ENCODE measurements at regions not wholly inside any gene's neighbourhood (a gene's known extent, or its start where the extent isn't known, plus 50 kb on each side); places are given as distances from the start of the nearest gene placed in this dataset.
"Not testable (repeated sequence)": the region's sequence is repeated elsewhere in the genome, so short reads cannot be mapped to it uniquely, and the experiment has no call there.

DNA sequence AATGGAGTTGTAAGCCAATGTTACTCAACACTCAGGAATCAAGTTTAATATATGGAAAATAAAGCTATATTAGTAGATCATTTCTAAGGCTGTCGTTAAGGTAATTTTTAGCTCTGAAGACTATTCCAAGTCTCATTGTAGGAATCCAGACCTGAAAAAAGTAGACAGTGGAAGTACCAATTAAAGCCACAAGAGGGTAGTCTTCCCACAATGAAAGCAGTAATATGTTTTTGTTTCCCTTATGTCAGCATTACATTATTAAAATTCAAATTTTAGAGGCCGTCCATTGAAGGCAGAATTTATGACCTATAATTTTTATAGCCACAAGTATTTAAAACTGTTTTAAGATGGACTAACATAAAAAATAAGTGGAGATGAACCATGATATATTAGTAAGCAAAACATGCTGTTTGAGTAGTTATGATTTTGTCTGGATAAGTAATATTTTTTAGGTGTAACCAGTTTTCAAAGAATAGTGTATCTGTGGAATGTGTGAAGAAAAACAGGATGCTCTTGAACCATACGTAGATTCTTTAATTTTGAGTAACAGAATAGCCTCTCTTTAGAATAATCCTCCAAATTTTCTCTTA, 372.6 kb upstream of the TECRL start:
- Histone ChIP-seq H3K36me3 (replicated peaks; ENCODE audit: control insufficient read depth, insufficient read depth, low read length) (no peaks in the 10 kb centered on the region), H3K27me3 (ENCODE audit: control insufficient read depth, insufficient read depth, low read length) (no peaks in the 10 kb centered on the region), H3K4me3 (ENCODE audit: insufficient read depth, low read depth, low read length) (no peak overlapping the region)
- DNase-seq, result peak; percentile 1

DNA sequence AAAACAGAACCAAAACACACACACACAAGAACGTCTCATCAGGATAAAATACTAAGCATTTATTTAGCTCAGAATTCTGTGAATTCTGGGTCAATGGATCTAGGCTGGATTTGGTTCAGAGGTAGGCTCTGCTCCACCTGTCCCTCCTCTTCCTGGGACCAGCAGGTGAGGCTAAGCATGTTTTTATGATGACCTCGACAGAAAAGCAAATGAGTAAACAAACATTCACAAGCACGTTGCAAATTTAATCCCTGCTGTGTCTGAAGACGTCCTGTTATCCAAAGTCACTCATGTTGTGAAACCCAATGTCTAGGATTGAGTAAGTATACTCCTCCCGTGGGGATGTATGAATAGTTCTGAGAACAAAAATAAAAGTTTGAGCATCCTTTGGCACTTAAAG, 371.4 kb upstream of the TECRL start:
- no peaks in the 10 kb centered on the region for H3K27me3 ChIP-seq (ENCODE audit: control insufficient read depth, insufficient read depth, low read length)
- H3K4me3 ChIP-seq (ENCODE audit: insufficient read depth, low read depth, low read length), result no peak overlapping the region
- no peaks in the 10 kb centered on the region for H3K36me3 ChIP-seq (replicated peaks; ENCODE audit: control insufficient read depth, insufficient read depth, low read length)
- no peak for DNase-seq

DNA sequence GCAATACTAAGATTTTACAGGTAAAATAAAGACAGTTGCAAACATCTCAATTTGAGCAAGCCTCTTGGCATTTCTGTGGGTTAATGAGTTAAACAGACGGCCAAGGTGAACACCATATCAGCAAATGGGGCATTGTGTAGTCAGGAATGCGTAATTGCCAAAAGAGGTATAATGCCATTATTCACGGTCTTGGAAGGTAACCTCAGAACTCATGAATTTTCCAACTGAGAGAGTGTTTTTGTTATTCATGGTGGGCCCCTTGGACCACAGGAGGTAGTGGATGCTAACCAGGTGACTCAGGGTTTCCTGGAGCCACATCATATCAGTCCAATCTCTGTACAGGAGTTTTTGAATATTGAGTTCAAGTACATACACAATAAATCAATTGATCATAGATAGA, 368.0 kb upstream of the TECRL start:
- no peak for DNase-seq
- no peak overlapping the region for H3K4me3 ChIP-seq (ENCODE audit: insufficient read depth, low read depth, low read length)
- no peaks in the 10 kb centered on the region for H3K27me3 ChIP-seq (ENCODE audit: control insufficient read depth, insufficient read depth, low read length)
- no peaks in the 10 kb centered on the region for H3K36me3 ChIP-seq (replicated peaks; ENCODE audit: control insufficient read depth, insufficient read depth, low read length)

DNA sequence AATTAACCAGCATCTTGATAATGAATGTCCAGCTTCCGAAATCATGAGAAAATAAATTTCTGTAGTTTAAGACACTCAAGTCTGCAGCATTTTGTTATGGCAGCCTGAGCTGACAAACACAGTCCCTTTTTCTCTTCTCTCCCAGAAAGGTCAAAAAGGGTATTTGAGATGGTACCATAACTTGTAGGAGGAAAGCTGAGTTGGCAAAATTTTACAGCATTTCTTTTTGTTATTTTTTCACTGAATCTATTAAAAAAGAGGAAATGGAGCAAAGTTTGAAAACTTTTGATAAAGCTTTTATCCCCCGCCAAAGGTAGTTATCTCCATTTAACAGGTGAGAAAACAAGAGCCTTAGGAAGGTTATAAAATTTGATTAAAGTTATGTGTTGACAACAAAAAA, 367.6 kb upstream of the TECRL start:
- no peaks in the 10 kb centered on the region for H3K27me3 ChIP-seq (ENCODE audit: control insufficient read depth, insufficient read depth, low read length)
- no peak for DNase-seq
- no peaks in the 10 kb centered on the region for H3K36me3 ChIP-seq (replicated peaks; ENCODE audit: control insufficient read depth, insufficient read depth, low read length)
- H3K4me3 ChIP-seq (ENCODE audit: insufficient read depth, low read depth, low read length), result no peak overlapping the region

DNA sequence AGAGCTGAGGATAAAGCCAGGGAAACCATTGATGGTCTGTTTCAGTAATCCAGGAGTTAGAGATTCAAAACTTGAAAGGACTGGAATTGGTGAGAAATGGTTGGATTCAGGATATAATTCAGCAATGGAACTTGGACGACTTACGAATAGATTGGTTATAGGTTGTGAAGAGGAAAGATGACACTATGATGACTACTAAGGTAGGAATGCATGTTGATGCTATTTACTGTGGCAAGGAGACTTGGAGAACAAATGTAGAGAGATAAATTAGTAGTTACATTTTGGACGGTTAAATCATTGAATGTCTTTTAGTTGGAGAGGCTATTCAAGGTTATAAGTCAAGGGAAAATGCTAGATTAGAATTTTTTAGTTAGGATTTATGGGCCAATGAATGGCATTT, 365.4 kb upstream of the TECRL start:
- DNase-seq, result no peak
- H3K4me3 ChIP-seq (ENCODE audit: insufficient read depth, low read depth, low read length), result no peak overlapping the region
- H3K27me3 ChIP-seq (ENCODE audit: control insufficient read depth, insufficient read depth, low read length), result no peaks in the 10 kb centered on the region
- no peaks in the 10 kb centered on the region for H3K36me3 ChIP-seq (replicated peaks; ENCODE audit: control insufficient read depth, insufficient read depth, low read length)

DNA sequence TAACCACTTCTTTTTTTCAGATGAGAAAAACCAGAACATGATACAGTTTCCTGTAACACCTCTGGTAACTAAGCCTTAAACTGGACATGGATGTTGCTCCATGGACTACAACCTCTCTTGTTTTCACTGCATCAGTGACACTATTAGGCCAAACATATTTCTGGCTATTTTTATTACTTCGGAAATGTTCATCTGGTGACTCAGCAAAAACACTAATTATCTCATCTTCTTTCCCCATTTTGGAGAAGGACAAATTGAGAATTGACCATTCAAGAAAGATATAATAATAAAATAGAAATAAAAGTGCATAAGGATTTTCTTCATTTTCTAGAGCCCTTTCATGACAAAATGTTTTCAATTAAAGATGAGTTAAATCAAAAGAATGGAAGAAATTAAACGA, 361.9 kb upstream of the TECRL start:
- DNase-seq, result no peak

DNA sequence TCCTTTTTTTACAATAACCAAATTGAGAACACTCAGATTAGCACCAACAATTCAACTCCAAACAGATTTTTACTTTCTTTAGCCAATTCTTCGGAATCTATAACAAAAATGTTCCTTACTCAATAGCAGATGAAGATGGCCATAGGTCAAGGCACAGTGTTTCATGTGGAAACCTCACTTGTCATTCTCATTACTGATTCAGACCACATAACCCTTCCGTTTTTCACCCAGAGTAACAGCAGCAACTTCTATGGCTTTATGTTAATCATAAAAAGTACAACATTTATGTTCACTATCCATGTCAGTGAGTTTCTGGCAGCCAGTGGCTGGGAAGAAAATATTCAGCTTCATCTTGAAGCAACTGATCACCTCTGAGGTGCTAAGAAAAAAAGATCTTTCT, 358.3 kb upstream of the TECRL start:
- no peak for DNase-seq
- Histone ChIP-seq H3K36me3 (replicated peaks; ENCODE audit: control insufficient read depth, insufficient read depth, low read length) (no peaks in the 10 kb centered on the region), H3K4me3 (ENCODE audit: insufficient read depth, low read depth, low read length) (no peak overlapping the region), H3K27me3 (ENCODE audit: control insufficient read depth, insufficient read depth, low read length) (no peaks in the 10 kb centered on the region)

More for the DNA sequence above, 361.9 kb upstream of the TECRL start:
- Histone ChIP-seq H3K27me3 (ENCODE audit: control insufficient read depth, insufficient read depth, low read length) (no peaks in the 10 kb centered on the region), H3K4me3 (ENCODE audit: insufficient read depth, low read depth, low read length) (no peak overlapping the region), H3K36me3 (replicated peaks; ENCODE audit: control insufficient read depth, insufficient read depth, low read length) (no peaks in the 10 kb centered on the region)

DNA sequence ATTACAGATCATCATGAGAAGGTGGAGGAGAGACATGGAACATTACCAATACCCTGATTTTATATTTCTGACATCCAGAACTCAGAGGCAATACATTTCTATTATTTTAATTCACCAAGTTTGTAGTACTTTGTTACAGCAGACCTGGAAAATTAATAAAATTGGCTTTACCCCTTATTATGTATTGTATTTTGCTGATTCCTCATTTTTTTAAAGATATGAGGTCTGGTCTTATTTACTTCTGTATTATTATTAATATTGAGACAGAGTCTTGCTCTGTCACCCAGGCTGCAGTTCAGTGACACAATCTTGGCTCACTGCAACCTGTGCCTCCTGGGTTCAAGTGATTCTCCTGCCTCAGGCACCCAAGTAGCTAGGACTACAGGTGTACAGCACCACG, 357.3 kb upstream of the TECRL start:
- Histone ChIP-seq H3K4me3 (ENCODE audit: insufficient read depth, low read depth, low read length) (no peak overlapping the region), H3K27me3 (ENCODE audit: control insufficient read depth, insufficient read depth, low read length) (no peaks in the 10 kb centered on the region), H3K36me3 (replicated peaks; ENCODE audit: control insufficient read depth, insufficient read depth, low read length) (no peaks in the 10 kb centered on the region)
- no peak for DNase-seq

DNA sequence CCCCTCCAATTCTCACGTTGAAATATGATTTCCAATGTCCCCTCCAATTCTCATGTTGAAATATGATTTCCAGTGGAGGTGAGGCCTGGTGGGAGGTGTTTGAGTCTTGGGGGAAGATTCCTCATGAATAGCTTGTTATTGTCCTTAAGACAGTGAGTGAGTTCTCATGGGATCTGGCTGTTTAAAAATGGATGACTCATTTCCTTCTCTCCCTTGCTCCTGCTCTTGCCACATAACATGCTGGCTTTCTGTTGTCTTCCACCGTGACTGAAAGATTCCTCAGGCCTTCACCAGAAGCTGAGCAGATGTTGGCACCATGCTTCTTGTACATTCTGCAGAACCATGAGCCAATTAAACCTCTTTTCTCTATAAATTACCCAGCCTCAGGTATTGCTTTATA, 346.8 kb upstream of the TECRL start:
- Histone ChIP-seq H3K27me3 (ENCODE audit: control insufficient read depth, insufficient read depth, low read length) (no peaks in the 10 kb centered on the region), H3K36me3 (replicated peaks; ENCODE audit: control insufficient read depth, insufficient read depth, low read length) (no peaks in the 10 kb centered on the region), H3K4me3 (ENCODE audit: insufficient read depth, low read depth, low read length) (no peak overlapping the region)
- DNase-seq, result no peak

DNA sequence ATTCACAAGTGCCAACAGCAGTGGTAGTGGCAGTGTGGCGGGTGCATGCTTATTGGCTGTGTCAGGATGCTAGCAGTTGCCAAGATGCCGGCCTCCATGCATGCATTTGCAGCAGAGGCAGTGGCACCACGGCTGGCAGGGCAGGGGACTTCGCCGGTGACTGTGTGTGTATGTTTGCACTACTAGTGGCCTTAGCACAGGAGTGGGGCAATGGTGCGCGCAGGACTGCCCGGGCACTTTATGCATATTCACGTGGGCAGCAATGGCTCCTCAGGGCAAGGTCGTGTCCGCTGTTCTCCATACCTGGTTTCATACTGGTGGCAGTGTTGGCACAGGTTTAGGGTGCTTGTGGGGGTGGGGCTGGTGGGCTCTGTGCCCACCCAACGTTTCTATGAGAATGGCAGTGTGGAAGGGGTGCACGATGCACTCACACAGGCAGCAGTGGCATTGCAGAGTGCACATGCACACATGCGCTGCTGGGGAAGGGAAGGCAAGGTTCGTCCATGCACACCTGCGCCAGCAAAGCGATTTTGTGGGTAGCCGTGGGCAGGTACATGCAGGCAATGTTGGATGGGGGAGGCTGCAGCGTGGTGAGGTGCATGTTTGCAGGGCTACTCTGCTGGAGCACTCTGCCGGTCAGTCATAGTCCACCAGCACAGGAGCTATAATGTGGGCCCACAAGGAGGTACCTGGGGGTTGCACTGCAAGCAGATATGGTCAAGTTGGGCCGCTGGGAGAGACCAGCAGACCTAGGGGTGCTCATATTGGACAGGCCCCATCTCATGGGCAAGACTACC, 338.9 kb upstream of the TECRL start:
- Histone ChIP-seq H3K4me3 (ENCODE audit: insufficient read depth, low read depth, low read length) (no peak overlapping the region), H3K27me3 (ENCODE audit: control insufficient read depth, insufficient read depth, low read length) (no peaks in the 10 kb centered on the region), H3K36me3 (replicated peaks; ENCODE audit: control insufficient read depth, insufficient read depth, low read length) (no peaks in the 10 kb centered on the region)
- no peak for DNase-seq

DNA sequence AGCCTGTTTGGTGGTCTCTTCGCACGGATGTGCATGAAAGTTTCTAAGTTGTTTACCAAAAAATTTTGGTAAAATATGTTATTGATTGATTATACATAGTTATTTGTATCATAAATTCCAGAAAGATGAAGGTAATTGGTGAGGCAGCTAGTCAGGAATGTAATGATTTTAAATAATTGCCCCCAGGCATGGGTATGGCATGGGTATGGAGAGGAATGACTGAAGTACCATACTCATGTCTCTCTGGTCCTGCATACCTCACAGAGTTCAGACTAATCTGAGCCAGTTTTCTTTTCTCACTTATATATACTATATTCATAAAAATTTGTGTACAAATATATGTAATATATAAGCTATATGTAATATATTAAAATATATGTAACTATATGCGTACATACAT, 329.0 kb upstream of the TECRL start:
- no peak for DNase-seq
- Histone ChIP-seq H3K4me3 (ENCODE audit: insufficient read depth, low read depth, low read length) (no peak overlapping the region), H3K36me3 (replicated peaks; ENCODE audit: control insufficient read depth, insufficient read depth, low read length) (no peaks in the 10 kb centered on the region), H3K27me3 (ENCODE audit: control insufficient read depth, insufficient read depth, low read length) (no peaks in the 10 kb centered on the region)

DNA sequence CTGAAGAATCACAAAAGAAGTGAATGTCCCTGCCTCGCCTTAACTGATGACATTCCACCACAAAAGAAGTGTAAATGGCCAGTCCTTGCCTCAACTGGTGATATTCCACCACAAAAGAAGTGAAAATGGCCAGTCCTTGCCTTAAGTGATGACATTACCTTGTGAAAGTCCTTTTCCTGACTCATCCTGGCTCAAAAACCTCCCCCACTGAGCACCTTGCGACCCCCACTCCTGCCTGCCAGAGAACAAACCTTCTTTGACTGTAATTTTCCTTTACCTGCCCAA, 328.5 kb upstream of the TECRL start:
- H3K4me3 ChIP-seq (ENCODE audit: insufficient read depth, low read depth, low read length); DNase-seq; H3K36me3 ChIP-seq (replicated peaks; ENCODE audit: control insufficient read depth, insufficient read depth, low read length): not testable (repeated sequence)

DNA sequence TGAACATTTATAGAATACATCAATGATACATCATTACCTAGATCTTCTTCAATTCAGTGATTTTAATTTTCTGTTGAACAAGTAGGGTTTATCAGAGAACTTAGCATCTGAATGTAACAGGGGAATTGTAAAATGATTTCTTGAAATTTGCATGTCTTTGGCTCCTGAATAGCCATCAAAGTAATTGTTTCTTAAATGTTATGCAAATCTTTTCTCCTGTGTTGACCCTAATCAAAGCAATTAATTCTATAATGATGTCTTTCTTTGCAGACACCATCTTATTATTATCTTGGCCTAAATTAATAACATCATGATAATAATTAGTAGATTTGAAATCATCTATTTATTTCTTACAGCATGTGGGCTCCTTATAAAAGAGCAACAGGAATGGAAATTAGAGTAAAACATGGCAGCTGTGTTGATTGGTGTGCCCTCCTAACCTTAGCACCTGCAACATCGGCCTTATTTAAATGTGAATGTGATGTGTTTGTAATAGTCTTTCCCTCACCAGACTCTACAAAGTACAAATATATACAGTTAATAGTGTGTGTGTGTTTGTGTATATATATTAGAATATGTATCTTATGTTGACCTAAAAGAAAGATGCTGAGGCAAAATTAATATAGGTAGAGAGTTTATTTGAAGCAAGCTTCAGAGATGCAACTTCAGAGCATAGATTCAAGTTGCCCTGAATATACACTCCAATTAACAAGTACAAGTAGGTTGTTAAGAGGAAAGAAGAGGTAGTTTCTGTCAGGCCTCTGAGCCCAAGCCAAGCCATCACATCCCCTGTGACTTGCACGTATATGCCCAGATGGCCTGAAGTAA, 328.0 kb upstream of the TECRL start:
- no peak for DNase-seq
- Histone ChIP-seq H3K27me3 (ENCODE audit: control insufficient read depth, insufficient read depth, low read length) (no peaks in the 10 kb centered on the region), H3K4me3 (ENCODE audit: insufficient read depth, low read depth, low read length) (no peak overlapping the region), H3K36me3 (replicated peaks; ENCODE audit: control insufficient read depth, insufficient read depth, low read length) (no peaks in the 10 kb centered on the region)

More for the DNA sequence above, 328.5 kb upstream of the TECRL start:
- not testable (repeated sequence) for H3K27me3 ChIP-seq (ENCODE audit: control insufficient read depth, insufficient read depth, low read length)

DNA sequence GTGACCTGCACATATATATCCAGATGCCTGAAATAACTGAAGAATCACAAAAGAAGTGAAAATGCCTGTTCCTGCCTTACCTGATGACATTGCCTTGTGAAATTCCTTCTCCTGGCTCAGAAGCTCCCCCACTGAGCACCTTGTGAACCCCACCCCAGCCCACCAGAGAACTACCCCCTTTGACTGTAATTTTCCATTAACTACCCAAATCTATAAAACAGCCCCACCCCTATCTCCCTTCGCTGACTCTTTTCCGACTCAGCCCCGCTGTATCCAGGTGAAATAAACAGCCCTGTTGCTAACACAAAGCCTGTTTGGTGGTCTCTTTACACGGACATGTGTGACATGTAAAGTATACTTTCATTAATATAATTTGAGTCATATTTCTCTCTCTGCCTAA, 320.3 kb upstream of the TECRL start:
- DNase-seq, result no peak
- H3K4me3 ChIP-seq (ENCODE audit: insufficient read depth, low read depth, low read length), result no peak overlapping the region
- no peaks in the 10 kb centered on the region for H3K36me3 ChIP-seq (replicated peaks; ENCODE audit: control insufficient read depth, insufficient read depth, low read length)
- no peaks in the 10 kb centered on the region for H3K27me3 ChIP-seq (ENCODE audit: control insufficient read depth, insufficient read depth, low read length)

DNA sequence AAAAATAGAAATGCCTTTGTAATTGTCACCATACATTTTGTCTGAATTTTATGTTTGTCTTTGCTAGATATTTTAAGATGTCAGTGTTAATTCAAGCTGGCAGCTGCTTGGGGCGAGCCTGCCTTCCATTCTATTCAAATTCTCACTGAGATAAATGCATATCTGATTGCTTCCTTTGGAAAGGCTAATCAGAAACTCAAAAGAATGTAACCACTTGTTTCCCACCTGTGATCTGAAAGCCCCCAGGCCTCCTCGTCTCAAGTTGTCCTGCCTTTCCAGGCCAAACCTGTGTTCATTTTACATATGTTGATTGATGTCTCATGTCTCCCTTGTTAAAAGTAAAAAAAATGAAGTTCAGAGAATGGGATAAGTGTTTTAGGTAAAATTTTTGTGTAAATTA, 318.7 kb upstream of the TECRL start:
- Histone ChIP-seq H3K4me3 (ENCODE audit: insufficient read depth, low read depth, low read length) (no peak overlapping the region), H3K36me3 (replicated peaks; ENCODE audit: control insufficient read depth, insufficient read depth, low read length) (no peaks in the 10 kb centered on the region)
- no peak for DNase-seq

More for the DNA sequence above, 318.7 kb upstream of the TECRL start:
- H3K27me3 ChIP-seq (ENCODE audit: control insufficient read depth, insufficient read depth, low read length), result no peaks in the 10 kb centered on the region

Data from H7 (cell line).